Bronchial epithelial cell (primary cell): ENCODE measurements at regions not wholly inside any gene's neighbourhood (a gene's known extent, or its start where the extent isn't known, plus 50 kb on each side); places are given as distances from the start of the nearest gene placed in this dataset.
A peak's percentile ranks its signal among the peaks of the same experiment; 100 is the strongest.

Experiments used
- DNase-seq: peaks from one replicate; pipeline ENCODE4 v3.0.0-alpha.2; 2010; ENCODE audit warnings: low read depth
- FAIRE-seq: peaks from 2 replicates; lab custom pipeline; 2011; peaks lifted over from hg19 to GRCh38; lab: Jason Lieb, UNC
- H3K27me3 ChIP-seq: 2 replicates; pipeline ENCODE4 v1.5.1; 2011; ENCODE audit warnings: low read length; ENCODE audit not compliant: control insufficient read depth, insufficient read depth
- H3K36me3 ChIP-seq: 2 replicates; pipeline ENCODE4 v1.5.1; 2011; ENCODE audit warnings: low read length; ENCODE audit not compliant: control insufficient read depth, insufficient read depth
- H3K4me3 ChIP-seq: 2 replicates; pipeline ENCODE4 v1.5.1; 2011; ENCODE audit warnings: mild to moderate bottlenecking, low read depth, low read length, control low read depth
- CTCF ChIP-seq: IDR thresholded peaks from 2 replicates; pipeline ENCODE4 v1.5.1; 2011; ENCODE audit warnings: mild to moderate bottlenecking, moderate library complexity, low read length, control low read depth, inconsistent platforms; ENCODE audit not compliant: insufficient read depth, severe bottlenecking

GRCh38 chr1:30425046-30425445 lies 298.3 kb downstream of the MATN1 start:
- FAIRE-seq (no peak), DNase-seq (peak; percentile 44)
- Histone ChIP-seq H3K36me3 (no peaks in the 10 kb centered on the region), H3K4me3 (no peak overlapping the region), H3K27me3 (no peaks in the 10 kb centered on the region)
- TF ChIP-seq CTCF = no peak

GRCh38 chr1:30423570-30423969 lies 299.8 kb downstream of the MATN1 start:
- TF ChIP-seq CTCF = no peak
- no peak for DNase-seq
- H3K36me3 ChIP-seq = no peaks in the 10 kb centered on the region
- no peak for FAIRE-seq
- no peak overlapping the region for H3K4me3 ChIP-seq
- no peaks in the 10 kb centered on the region for H3K27me3 ChIP-seq

GRCh38 chr1:30422251-30422650 lies 301.1 kb downstream of the MATN1 start:
- DNase-seq (no peak), FAIRE-seq (no peak)
- no peak for TF ChIP-seq CTCF
- no peaks in the 10 kb centered on the region for H3K36me3 ChIP-seq
- no peak overlapping the region for H3K4me3 ChIP-seq
- H3K27me3 ChIP-seq = no peaks in the 10 kb centered on the region

GRCh38 chr1:30420519-30421050 lies 302.8 kb downstream of the MATN1 start:
- DNase-seq (peak; percentile 59), FAIRE-seq (peak; percentile 64)
- H3K36me3 ChIP-seq = no peaks in the 10 kb centered on the region
- TF ChIP-seq CTCF = no peak
- H3K27me3 ChIP-seq = no peaks in the 10 kb centered on the region
- no peak overlapping the region for H3K4me3 ChIP-seq

- Histone ChIP-seq H3K27me3 (no peaks in the 10 kb centered on the region), H3K4me3 (no peak overlapping the region), H3K36me3 (no peaks in the 10 kb centered on the region)
- no peak for TF ChIP-seq CTCF
- DNase-seq = no peak
- no peak for FAIRE-seq
Observed at GRCh38 chr1:30419831-30420230, 303.6 kb downstream of the MATN1 start.
